ENCODE measurements at regions not wholly inside any gene's neighbourhood (a gene's known extent, or its start where the extent isn't known, plus 50 kb on each side); places are given as distances from the start of the nearest gene placed in this dataset.

DNA sequence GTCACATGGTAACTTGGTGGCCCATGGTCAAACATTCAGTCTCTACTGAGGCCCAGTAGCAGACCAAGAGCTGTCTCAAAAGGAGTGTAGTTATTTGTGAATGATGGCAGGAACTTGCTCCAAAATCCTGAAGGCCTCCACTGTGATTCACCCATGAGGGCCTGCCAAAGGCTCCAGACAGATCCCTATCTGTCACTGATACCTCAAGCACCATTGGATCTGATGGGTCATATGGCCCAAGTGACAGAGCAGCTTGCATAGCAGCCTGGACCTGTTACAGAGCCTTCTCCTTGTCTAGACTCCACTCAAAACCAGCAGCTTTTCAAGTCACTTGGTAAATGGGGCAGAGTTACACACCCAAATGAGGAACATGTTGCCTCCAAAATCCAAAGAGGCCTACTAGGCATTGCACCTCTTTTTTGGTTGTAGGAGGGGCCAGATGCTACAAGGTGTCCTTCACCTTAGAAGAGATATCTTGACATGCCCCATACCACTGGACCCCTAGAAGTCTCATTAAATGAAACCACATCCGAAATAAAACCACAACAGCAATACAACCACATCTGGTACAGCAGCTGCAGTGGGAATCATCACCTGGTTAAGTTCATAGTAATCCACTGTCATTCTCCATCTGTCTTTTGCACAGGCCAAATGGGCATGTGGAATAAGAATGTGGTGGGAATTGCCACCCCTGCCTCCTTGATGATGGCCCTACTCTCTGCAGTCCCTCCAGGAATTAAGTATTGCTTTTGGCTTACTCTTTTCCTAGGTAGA lies 150.4 kb upstream of the MAX start:
- no peak for DNase-seq

GRCh38 chr14:65255029-65255545 lies 152.8 kb upstream of the MAX start:
- DNase-seq = no peak

DNA sequence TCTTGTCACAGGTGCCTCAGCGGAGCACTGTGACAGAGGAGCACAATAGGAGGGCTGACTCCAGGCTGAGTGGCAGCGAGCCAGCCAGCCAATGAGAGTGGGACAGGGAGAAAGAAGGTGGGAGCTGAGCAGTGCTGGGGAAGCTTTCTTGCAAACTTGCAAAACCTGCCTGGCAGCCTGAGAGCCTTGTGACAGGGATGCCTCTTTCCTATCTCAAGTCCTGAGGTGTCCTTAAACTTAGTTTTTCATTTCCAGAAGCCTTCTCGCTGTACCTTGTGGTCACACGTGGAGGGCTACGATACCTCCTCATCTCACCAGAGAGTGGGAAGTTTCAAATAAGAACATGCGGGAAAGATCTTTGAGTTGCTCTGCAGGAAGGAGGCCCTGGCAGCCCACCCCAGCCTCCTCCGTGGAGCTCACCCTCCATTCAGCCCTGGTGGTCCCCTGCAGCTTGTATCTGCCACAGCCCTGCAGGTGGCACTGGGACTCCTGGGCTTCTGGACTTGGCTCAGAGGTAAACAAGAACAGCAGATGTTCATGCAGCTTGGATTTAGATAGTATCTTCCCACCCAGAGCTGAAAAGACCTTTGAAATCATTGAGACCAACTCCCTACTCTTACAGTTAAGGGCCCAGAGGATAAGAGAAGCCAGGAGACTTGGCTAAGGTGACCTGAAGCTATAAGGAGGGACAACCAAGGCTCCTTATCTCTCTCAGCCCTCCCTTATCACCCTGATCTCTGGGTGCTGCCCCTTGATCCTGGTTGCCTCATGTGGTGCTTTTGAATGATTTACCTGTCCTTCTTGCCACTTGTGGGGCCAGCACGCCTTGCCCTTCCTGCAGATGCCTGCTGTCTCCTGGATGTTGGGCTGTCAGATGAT lies 153.5 kb upstream of the MAX start:
- DNase-seq = peak; percentile 23

- DNase-seq = no peak
Observed at GRCh38 chr14:65256714-65257113, 154.4 kb upstream of the MAX start.

- DNase-seq = no peak
Observed at GRCh38 chr14:65257425-65257824, 155.1 kb upstream of the FUT8 start.

DNA sequence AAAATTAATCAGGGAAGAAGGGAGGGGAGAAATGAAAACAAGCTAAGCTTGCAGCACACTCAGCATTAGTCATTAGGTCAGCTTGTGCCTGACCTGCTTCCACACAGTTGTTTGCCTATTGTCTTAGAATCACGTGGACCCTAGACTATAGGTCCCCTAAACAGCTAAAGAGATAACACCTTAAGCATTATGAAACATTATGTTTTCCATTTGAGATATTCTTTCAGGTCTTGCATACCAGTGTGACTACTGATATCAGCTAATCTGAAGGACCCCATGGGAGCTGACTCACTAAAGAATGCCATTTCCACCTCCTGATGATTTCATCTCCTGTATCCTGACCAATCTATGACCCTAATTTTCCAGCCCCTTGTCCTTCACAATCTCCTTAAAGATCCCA lies 154.1 kb upstream of the FUT8 start:
- DNase-seq = no peak

GRCh38 chr14:65259000-65259399 lies 153.5 kb upstream of the FUT8 start:
- no peak for DNase-seq

DNA sequence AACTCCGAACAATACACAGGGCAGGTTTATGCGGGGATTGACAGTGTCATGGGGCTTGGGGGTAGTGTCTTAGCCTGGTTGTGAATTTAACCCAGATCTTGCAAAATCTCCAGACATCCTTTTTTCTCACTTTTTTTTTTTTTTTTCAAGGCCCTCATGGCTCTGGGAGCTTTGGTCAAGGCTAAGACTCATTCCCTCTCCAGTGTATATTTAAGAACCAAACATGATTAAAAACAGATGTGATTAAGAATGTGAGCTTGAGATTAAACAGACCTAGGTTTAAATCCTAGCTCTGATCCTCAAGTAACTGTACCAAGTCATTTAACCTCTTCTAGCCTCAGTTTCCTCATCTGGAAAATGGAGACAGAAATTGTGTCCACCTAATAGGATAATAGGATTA lies 151.7 kb upstream of the FUT8 start:
- DNase-seq = no peak

DNA sequence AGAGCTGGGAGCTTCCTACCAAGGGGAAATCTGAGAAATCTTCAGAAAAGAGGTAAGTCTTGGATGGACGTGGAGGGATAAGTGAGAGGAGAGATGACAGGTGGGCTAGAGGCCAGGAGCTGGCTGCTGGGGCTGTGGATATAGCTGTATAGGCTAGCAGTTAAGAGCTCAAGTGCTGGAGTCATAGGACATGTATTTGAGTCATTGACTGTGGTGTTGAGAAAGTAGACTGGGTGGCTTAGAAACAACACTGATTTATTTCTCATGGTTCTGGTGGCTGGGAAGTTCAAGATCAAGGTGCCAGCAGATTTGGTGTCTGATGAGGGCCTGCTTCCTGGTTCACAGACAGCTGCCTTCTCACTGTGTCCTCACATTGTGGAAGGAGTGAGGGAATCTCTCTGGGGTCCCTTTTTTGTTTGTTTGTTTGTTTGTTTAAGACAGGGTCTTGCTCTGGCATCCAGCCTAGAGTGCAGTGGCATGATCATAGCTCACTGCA lies 151.1 kb upstream of the FUT8 start:
- DNase-seq = no peak

- no peak for DNase-seq
Observed at GRCh38 chr14:65261946-65262345, 150.6 kb upstream of the FUT8 start.

DNA sequence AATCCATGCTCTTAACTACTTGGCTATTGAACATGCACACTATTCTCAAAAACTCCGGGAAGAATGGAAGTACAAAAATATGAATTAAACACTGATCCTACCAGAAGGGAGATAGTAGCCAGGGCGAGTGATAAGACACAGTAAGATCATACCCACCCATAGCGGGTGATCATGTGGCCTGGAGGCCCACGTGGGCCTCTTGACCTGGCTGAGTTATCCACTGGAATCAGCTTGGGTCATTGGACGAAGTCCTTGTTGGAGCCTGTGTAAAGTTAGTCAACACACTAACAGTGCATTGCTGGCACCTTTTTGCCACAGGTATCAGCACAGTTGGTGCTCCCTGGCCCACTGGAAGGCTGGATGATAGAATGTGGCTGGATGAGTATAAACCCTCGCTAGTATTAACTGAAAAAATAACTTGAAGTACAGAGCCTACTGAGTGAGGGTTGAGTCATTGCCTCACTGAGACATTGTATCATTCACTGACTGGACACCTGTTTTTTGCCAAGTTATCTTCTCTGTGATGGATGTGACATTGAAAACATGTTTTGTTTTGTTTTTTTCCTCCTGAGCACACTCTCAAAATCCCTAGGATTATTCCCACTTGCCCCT lies 149.2 kb upstream of the FUT8 start:
- DNase-seq = no peak

DNA sequence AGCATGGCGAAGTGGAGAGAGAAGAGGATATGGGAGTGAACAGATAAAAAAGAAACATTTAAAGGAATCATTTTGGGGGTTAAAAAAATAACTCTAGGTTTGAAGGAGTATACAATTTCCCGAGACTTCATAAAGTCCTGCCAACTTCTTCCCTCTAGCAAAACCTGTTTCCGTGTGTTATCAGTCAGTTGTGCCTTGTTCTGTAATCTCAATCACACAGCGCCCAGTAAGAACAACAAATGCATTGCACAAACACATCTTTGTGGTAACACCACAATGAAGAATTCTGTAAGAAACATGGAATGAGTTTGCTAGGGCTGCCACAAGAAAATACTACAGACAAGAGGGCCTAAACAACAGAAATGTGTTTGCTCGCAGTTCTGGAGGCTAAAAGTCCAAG lies 144.7 kb upstream of the FUT8 start:
- DNase-seq = no peak

DNA sequence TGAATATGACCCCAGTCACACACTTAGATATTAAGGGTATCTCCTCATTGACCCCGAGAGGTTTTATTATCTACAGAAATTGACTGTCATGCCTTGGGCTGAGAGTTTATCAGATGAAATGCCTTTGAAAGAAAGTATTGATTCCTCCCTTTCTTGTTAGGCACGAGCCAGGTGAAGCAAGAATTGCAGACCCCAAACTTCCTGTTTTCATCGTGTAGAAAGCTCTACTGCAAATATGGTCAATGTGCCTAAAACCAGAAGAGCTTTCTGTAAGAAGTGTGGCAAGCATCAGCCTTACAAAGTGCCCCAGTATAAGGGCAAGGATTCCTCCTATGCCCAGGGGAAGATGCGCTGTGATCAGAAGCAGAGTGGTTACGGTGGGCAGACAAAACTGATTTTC lies 143.9 kb upstream of the FUT8 start:
- DNase-seq = no peak

DNA sequence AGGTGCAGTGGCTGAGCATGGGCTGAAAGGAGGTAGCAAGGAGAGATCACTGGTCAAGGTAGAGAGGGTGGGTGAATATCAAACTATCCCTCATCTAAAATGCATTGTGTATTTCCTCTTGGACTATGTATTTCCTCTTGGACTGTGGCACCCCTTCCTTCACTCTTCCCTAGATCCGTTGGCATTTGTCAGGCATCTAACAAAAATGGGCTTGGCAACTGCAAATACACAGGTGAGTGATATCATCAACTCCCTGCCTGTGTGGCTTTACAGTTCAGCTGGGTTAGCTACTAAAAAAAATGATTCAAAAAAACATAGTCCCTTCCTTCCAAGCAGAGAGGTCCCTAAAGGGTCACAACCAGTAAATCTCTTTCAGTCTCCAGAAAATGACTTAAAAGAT lies 142.8 kb upstream of the FUT8 start:
- DNase-seq = no peak

- DNase-seq = no peak
Observed at GRCh38 chr14:65277027-65277426, 135.5 kb upstream of the FUT8 start.

- no peak for DNase-seq
Observed at GRCh38 chr14:65277580-65278270, 134.8 kb upstream of the FUT8 start.

DNA sequence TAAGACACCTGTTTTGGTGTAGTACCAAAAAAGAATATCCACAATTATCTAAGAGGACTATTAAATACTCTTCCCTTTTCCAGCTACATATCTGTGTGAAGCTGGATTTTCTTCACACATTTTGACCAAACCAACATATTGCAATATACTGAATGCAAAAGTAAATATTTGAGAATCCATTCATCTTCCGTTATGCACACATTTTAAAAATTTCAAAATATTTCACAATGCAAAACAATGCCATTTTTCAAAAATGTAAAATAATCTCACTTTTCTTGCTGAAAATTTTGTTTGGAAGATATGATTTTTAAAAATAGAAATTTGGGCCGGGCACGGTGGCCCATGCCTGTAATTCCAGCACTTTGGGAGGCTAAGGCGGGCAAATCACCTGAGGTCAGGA lies 133.9 kb upstream of the FUT8 start:
- no peak for DNase-seq

GRCh38 chr14:65279510-65279909 lies 133.0 kb upstream of the FUT8 start:
- DNase-seq = no peak

DNA sequence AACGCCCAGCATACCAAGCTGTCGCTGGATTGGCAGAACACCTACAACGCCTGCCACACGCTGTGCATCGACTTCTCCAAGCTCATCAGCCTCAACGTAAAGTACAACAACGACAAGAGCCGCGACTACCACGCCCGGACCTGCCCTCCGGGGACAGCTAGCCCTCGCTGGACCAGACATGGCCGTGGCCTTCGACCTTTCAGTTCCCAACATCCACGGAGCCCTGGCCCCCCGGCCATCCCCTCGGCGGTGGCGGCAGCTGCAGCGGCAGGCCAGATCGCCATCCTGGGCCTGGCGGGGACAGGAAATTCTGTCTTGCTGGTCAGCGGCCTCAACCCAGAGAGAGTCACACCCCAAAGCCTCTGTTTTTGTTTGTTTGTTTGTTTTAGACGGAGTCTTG lies 132.6 kb upstream of the FUT8 start:
- DNase-seq = no peak

DNA sequence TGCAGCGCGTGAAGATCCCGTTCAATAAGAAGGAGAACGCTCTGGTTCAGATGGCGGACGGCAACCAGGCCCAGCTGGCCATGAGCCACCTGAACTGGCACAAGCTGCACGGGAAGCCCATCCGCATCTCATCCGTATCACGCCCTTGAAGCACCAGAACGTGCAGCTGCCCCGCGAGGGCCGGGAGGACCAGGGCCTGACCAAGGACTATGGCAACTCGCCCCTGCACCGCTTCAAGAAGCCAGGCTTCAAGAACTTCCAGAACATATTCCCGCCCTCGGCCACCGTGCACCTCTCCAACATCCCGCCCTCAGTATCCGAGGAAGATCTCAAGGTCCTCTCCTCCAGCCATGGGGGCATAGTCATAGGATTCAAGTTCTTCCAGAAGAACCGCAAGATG lies 131.9 kb upstream of the FUT8 start:
- DNase-seq = no peak

- DNase-seq = peak; percentile 78
Observed at GRCh38 chr14:65281991-65282895, 130.3 kb upstream of the FUT8 start.

DNA sequence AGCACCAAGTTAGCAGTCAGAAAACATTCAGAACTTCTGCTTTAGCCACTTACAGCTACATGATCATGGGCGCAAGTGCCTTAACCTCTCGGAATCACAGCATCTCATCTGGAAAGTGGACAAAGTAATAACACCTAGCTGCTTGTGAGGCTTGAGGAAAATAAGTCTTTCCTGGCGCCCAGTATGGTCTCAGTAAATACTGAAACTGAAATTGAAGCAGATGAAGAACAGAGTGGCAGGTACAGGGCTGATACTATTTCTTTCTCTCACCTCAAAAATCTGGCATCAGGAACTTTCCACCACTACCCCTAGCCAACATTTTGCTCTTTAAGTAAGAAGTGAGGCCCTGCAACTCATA lies 129.7 kb upstream of the FUT8 start:
- DNase-seq = no peak
